AG10803 (cell line): ENCODE measurements at regions not wholly inside any gene's neighbourhood (a gene's known extent, or its start where the extent isn't known, plus 50 kb on each side); places are given as distances from the start of the nearest gene placed in this dataset.
A peak's percentile ranks its signal among the peaks of the same experiment; 100 is the strongest.

Source experiments
- DNase-seq: peaks from one replicate; pipeline ENCODE4 v3.0.0; 2010; ENCODE audit warnings: low read depth
- H3K4me3 ChIP-seq: 2 replicates; pipeline ENCODE4 v1.5.1; 2011; ENCODE audit warnings: mild to moderate bottlenecking, low read length, control low read depth
- TF ChIP-seq, protein P1 (sequence below): conservative IDR thresholded peaks from 2 replicates; pipeline ENCODE4 v1.5.1; 2011; ENCODE audit warnings: mild to moderate bottlenecking, low read length, control low read depth, inconsistent platforms

DNA sequence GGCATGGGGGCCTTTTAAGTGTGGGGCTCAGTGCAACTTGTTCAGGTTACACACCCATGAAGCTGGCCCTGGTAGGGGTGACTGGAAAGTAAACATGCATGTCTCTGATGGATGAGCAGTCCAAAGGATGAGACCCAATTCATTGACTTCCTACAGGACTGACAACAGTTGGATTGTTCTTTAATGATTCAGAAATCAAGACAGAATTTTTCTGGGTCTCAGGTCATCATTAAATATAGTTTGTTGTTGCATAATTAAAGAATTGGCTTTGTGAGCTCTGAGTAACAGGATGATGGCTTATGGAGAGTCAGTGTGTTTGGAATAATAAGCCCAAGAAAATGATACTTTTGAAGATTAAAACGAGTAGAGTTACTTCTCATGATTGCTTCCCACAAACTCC, 604.2 kb upstream of the CLINT1 start:
- TF ChIP-seq, protein P1, sequence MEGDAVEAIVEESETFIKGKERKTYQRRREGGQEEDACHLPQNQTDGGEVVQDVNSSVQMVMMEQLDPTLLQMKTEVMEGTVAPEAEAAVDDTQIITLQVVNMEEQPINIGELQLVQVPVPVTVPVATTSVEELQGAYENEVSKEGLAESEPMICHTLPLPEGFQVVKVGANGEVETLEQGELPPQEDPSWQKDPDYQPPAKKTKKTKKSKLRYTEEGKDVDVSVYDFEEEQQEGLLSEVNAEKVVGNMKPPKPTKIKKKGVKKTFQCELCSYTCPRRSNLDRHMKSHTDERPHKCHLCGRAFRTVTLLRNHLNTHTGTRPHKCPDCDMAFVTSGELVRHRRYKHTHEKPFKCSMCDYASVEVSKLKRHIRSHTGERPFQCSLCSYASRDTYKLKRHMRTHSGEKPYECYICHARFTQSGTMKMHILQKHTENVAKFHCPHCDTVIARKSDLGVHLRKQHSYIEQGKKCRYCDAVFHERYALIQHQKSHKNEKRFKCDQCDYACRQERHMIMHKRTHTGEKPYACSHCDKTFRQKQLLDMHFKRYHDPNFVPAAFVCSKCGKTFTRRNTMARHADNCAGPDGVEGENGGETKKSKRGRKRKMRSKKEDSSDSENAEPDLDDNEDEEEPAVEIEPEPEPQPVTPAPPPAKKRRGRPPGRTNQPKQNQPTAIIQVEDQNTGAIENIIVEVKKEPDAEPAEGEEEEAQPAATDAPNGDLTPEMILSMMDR, result no peak
- no peak overlapping the region for H3K4me3 ChIP-seq
- DNase-seq, result peak; percentile 64

DNA sequence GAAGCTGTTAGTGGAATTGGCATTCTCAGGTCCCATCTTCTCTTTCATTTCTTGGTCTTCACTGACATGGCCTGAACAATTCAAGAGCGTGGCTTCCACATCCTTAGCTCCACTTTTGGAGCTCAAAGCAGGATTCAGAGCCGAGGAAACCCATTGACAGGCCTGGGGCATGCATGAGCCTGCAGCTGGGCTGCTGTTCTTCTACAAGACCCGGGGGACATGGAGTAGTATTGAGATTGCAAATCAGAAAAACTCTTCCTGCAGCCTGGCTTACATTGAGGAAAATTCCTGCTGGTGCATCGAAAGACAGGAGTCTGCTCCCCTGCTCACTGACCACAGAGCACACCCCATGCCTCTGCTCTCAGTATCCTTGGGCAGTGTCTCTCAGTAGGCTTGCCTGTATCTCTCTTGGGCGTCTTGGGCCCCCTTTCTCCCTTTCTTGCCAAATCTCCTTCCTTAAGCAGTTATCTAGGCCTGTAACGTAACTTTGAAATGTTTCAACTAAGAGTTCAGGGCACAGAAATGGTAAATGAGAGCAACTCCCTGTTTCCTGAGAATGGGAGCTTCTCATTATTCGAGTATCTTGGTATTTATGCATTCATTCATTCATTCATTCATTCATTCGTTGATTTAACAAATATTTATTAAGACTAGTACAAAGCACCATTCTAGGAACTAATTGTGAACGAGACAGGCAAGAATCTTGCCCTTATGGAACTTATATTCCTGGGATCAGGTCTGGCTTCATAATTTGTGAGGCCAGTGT, 603.6 kb upstream of the CLINT1 start:
- H3K4me3 ChIP-seq, result no peak overlapping the region
- TF ChIP-seq, protein P1, result no peak
- no peak for DNase-seq

DNA sequence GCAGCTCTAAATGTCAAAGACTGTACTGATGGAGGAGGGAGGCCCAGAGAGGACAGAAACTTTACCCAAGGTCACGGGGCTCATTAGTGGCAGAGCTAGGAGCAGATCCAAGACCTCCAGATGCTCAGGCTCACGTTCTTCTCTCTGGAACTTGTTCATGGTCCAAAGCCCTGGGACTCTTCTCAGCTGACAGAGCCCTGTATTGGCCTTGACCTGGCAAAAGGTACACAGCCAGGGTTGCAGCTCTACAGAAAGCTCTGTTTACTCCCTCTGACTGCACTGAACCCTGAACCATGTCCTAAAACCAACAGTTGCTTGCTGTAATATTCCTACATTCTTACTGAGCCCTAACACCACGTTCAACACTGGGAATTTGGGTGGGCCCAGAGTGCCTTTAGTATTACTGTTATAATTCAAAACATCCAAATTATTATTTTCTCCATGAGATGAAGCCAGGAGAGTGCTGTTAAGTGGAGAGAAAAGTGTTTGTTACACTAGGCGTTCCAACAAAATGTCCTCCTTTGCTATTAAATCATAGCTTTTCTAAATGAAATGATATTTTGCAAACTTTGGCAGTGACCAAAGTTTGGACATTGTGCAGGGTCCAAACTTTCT, 602.4 kb upstream of the CLINT1 start:
- TF ChIP-seq, protein P1, result no peak
- DNase-seq, result peak; percentile 47
- H3K4me3 ChIP-seq, result no peak overlapping the region

DNA sequence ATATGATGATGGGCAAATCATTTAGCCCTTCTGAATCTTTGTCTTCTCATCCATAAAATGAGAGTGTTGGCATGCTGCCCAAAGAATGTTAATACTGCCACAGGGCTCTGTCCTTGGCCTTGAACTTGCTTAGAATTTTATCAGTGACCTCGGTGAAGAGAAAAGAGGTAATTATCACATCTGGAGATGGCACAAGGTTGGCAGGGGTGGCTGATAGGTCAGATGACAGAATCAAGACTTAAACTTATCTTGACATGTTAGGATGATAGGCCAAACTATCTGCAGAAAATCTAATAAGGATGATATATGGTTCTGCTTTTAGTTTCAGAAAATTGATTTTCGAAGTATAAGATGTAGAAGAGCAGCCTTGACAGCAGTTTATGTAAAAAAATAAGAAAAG, 599.1 kb upstream of the CLINT1 start:
- no peak for DNase-seq
- H3K4me3 ChIP-seq, result no peak overlapping the region
- TF ChIP-seq, protein P1, result no peak

DNA sequence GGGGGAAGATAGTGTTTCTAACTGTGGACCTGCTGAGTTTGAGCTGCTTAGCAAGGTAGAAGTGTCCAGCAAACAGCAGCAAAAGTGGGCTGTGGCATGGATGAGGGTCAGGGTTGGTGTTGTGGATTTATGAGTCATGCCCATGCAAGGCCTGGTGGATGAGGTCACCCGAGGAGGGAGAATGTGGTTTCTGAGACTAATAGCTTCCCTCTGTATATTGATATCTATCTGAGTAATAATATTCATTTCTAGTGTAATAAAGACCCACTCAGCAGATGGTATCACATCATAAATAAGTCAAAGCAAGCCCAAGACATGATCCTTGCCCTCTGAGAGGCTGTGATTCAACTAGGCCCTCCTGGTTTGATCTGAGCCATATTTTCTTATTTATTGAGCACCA, 597.8 kb upstream of the CLINT1 start:
- peak; percentile 90 for DNase-seq
- no peak overlapping the region for H3K4me3 ChIP-seq
- TF ChIP-seq, protein P1, result no peak

DNA sequence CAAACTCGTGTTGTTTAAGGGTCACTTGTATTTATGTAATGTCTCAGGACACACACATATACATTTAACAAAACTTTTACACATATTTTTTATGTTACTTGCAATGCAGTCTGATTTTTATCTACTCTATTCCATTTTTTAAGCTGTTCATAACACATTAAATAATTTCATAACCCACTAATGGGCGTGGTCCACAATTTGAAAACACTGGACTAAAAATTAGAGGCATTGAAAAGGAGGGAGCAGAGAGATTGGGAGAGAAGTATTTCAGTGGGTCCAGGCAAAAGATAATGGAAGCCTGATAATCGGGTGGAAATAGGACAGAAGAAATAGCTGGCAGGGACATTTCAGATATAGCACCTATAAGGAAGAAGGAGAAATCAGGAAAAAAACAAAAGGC, 597.3 kb upstream of the CLINT1 start:
- TF ChIP-seq, protein P1, result no peak
- DNase-seq, result no peak
- H3K4me3 ChIP-seq, result no peak overlapping the region

DNA sequence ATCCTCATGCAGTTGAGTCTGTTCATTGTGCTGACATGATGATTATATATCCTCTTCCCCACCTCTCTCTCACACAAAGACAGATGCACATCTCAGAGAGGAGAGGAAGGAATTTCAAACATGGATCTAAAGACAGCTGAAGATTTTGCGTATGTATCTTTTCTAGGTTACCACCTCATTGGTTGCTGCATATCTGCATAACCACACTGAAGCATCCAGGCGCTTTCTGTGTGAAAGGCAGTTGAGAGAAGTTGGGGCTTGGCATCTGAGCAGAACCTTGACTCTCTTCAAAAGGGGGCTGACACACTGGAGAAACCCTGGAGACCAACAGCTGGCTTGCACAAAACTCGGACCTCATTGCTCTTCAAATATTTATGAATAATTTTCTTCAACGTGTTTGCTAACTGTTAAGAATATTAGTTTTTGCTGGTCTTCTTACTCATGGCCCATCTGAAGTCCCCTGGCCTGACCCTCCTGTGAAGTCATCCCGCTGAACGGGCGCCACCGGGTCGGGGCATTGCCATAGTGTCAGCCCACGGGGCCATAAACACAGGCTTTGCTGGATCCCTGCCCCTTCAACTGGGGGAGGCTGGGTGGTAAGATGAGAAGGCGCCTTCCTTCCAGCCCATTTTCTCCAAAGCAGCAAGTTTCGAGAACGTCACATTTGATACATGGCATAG, 593.2 kb upstream of the CLINT1 start:
- no peak overlapping the region for H3K4me3 ChIP-seq
- TF ChIP-seq, protein P1, result no peak

More for the DNA sequence above, 593.2 kb upstream of the CLINT1 start:
- DNase-seq, result no peak
